NCI-H510A (cell line): ENCODE measurements at regions not wholly inside any gene's neighbourhood (a gene's known extent, or its start where the extent isn't known, plus 50 kb on each side); places are given as distances from the start of the nearest gene placed in this dataset.
"Not testable (repeated sequence)": the region's sequence is repeated elsewhere in the genome, so short reads cannot be mapped to it uniquely, and the experiment has no call there.

Experiments used
- DNase-seq: peaks from one replicate; lab custom pipeline; 2025; lab: John Stamatoyannopoulos, UW

DNA sequence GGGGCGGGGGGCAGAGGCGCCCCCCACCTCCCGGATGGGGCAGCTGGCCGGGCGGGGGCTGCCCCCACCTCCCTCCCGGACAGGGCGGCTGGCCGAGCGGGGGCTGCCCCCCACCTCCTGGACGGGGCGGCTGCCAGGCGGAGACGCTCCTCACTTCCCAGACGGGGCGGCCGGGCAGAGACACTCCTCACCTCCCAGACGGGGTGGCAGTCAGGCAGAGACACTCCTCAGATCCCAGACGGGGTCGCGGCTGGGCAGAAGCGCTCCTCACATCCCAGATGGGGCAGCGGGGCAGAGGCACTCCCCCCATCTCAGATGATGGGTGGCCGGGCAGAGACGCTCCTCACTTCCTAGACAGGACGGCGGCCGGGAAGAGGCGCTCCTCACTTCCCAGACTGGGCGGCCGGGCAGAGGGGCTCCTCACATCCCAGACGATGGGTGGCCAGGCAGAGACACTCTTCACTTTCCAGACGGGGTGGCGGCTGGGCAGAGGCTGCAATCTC lies 240.1 kb downstream of the NPIPA7 start:
- not testable (repeated sequence) for DNase-seq

DNA sequence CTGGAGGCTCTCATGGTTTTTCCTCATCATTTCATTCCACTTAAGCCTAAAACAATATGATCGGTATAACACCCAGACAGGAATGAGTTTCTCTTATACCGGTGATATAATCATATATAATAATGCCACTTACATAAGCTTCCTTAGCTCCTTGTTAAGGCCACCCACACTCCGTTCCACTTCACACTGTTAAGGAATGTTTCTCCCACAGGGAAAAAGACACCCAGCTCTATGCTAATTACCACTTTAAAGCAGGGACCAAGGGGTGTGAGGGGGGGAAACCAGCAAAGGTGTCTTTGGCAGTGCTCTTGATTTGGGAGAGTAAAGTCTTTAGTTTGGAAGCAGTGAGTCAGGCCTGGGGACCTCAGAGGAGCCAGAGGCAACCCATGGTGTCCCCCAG lies 245.4 kb downstream of the NPIPA7 start:
- not testable (repeated sequence) for DNase-seq

DNA sequence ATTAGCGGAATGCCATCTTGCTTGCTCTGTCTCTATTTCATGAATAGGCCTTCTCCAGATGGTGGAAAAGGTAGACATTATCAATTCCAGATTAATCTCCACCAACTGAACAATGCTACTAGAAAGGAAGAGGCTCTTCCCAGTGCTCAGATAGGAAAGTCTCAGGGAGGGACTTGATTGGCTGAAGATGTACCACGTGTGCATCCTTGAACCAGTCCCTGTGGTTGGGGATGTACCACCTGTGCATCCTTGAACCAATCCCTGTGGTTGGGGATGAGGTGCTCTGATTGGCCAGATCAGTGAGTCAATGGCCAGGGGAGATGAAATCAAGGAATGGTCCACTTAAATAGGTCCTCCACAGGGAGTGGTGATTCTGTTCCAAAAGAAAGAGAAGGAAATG lies 246.2 kb downstream of the NPIPA7 start:
- not testable (repeated sequence) for DNase-seq

DNA sequence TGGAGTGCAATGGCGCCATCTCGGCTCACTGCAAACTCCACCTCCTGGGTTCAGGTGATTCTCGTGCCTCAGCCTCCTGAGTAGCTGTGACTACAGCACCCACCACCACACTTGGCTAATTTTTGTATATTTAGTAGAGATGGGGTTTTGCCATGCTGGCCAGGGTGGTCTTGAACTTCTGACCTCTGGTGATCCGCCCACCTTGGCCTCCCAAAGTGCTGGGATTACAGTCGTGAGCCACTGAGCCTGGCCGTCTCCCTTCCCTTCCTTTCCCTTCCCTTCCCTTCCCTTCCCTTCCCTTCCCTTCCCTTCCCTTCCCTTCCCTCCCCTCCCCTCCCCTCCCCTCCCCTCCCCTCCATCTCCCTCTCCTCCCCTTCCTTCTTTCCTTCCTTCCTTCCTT lies 248.9 kb downstream of the NPIPA7 start:
- DNase-seq: not testable (repeated sequence)

DNA sequence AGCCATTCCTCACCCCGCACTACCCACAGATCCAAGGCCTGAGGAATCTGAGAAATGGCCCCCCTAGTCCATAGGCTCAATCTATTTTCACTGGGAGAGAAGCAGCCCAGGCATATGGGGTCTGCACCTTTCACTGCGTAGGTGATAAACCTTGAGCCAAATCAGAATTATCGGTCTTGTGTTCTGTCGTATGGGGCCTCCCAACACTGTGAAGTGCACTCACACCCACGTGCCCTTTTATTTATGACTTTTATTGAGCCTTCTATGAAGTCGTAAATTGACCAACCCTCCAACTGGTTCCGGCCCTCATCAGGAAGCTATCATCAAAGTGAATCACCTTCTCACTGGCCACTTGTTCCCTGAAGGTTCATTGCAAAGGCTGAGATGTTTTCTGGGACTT lies 259.3 kb downstream of the NPIPA7 start:
- not testable (repeated sequence) for DNase-seq

DNA sequence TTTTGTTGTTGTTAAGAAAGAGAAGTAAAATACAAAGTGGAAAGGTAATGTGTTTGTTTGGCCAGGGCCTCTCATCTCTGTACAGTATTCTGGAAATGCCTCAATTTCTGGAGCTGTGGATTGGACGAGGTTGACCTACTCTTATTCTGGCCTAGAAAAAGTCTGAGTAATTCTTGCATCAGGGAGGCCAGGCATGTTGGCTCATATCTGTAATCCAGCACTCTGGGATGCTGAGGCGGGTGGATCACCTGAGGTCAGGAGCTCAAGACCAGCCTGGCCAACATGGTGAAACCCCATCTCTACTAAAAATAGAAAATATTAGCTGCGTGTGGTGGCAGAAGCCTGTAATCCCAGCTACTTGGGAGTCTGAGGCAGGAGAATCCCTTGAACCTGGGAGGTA lies 259.8 kb downstream of the NPIPA7 start:
- DNase-seq: not testable (repeated sequence)

DNA sequence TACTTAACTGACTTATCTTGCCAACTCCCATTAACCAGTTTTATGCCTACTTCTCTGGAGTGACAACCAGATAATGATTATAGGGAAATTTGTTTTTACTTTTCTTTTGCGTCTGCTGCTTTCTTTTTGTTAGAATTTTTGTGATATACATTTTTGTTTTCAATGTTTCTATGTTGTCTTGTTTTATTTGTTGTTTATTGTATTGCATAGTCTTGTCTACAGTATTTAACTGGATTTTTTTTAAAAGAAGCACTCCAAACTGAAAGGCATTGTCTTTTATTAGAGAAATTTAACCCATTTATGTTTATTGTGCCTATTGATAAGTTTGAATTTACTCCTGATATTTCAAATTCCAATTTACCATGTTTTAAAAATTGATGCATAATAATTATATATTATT lies 264.9 kb downstream of the NPIPA7 start:
- not testable (repeated sequence) for DNase-seq

DNA sequence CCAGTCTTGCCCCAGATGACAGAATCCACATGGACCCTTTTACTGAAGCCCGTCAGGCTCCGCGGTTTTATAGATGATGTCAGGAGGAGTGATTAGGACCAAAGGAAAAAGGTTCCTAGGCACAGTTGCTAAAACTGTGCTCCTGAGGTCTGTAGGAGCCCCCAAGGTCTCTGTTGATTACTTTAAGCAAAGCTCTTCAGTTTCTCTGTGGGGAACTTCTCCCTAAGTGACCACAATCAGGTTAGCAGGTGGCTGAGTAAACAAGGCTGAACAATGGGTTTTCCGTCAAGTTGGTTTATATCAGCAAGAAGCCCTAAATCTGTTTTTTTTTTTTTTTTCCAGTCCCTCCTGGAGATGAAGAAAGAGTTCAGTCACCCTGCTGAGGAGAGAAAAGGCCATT lies 269.1 kb downstream of the NPIPA7 start:
- DNase-seq: not testable (repeated sequence)

DNA sequence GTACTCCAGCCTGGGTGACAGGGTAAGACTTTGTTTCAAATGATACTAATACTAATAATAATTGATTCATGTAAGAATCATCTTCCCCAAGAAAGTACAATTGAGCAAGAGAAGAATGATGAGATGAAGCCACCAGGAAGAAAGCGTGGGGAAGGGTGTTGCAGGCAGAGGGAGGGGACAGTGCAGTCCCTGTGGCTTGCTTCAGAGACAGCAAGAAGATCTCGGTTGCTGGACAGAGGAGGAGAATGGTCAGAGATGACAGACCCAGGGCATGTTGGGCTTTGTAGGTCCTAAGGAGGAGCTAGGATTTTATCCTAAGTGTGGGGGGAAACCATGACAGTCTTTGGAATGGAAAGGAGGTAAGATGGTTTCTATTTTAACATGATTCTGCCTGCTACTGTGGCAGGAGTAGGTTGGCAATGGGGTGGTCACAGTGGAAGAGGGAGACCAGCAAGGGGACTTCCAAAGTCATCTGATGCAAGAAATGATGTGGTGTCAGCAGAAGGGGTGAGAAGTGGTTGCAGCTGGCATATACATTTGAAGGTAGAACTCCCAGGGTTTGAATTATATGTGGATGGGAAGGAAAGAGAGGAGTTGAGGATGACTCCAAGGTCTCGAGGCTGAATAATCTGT lies 293.4 kb downstream of the NPIPA7 start:
- not testable (repeated sequence) for DNase-seq

DNA sequence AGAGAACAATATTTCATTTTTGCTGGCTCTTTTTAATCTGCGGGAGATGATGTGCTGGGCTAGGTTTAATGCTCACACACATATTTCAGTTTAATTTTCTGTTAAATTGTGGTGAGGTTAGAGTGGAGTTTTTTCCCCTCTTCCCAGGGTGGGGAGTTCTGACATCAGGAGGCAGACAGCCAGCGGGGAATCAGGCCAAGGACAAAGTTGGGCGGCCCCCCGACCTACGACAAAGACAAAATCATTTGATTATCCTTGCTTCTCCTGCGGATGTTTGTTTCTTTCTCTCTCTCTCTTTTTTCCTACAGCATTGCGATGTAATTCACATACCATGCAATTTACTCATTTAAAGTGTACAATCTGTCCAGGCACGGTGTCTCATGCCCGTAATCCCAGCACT lies 295.9 kb downstream of the NPIPA7 start:
- DNase-seq: not testable (repeated sequence)

DNA sequence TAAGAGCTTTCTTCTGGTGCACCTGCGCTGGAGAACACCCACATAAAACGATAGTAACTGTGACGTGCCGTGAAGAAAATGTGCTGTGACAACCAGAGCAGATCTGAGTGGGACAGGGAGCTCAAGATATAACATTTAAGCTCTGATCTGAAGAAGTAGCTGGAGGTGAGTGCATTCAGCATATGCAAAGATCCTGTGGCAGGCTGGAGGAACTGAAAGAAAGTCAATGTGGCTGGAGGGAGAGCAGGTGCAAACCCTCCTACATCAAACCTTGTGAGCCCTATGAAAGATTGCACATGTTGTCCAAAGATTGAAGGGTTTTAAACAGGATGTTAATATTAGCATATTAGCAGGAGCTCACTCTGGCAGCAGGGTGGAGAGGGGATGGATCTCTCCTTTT lies 342.9 kb downstream of the NPIPA7 start:
- not testable (repeated sequence) for DNase-seq

DNA sequence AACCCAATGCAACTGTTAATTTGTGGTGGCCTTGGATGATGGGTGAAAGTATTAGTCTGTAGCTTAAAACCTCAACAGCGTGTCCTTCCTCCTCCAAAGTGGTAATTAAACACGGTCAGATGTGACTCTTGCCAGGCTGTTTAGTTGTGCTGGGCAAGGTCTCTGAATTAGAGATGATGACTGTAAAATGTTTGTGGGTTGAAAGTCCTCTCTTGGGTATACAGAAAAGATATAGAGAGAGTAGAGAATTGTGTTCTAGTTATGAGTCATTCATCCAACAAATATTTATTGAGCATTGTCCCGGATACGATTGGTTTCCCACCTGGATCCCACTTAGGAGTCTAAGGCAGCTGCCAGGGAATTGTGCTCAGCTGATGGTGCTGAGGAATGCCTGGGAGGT lies 343.7 kb downstream of the NPIPA7 start:
- not testable (repeated sequence) for DNase-seq

DNA sequence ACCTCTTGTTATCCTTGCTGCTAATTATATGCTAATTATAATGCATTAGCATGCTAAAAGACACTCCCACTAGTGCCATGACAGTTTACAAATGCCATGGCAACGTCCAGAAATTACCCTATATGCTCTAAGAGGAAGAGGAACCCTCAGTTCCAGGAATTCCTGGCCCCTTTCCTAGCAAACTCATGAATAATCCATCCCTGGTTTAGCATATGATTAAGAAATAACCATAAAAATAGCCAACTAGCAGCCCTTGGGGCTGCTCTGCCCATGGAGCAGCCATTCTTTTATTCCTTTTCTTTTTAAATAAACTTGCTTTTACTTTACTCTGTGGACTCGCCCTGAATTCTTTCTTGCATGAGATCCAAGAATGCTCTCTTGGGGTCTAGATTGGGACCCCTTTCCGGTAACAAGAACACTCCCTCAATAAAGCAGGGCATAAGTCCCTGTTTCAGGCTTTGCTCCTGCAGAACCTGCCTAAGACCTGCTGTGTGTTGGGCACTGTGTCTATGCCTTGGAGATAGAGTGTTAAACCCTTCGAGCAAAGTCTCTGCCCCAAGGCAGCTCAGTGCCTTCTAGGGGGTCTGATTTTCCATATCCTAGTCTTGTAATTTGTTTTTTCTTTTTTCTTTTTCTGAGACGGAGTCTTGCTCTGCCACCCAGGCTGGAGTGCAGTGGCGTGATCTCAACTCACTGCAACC lies 345.0 kb downstream of the NPIPA7 start:
- DNase-seq: not testable (repeated sequence)

DNA sequence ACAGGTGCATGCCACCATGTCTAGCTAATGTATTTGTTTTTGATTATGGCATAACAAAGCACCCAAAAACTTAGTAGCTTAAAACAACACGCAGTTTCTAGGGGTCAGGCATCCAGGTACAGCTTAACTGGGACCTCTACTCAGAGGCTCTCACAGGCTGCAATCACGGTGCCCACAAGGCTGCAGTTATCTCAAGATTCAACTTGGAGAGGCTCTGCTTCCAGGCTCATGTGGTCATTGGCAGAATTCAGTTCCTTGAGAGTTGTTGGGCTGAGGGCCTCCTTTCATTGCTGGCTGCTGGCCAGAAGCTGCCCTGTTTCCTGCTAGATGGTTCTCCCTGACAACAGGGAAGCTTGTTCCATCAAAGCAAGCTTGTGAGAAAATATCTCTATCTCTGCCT lies 348.1 kb downstream of the NPIPA7 start:
- not testable (repeated sequence) for DNase-seq

DNA sequence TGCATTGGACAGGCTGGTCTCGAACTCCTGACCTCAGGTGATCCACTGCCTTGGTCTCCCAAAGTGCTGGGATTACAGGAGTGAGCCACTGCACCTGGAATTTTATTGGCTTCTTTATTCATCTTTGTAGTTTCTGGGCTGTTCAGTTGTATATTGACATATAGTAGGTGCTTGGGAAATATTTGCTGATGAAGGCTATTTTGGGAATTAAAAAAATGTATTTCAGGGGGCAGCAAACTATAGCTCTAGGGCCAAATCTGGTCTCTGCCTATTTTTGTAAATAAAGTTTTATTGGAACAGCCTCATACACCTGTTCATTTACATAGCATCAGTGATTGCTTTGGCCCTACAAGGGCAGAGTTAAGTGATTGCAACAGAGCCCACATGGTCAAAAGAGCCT lies 363.6 kb downstream of the NPIPA7 start:
- not testable (repeated sequence) for DNase-seq

DNA sequence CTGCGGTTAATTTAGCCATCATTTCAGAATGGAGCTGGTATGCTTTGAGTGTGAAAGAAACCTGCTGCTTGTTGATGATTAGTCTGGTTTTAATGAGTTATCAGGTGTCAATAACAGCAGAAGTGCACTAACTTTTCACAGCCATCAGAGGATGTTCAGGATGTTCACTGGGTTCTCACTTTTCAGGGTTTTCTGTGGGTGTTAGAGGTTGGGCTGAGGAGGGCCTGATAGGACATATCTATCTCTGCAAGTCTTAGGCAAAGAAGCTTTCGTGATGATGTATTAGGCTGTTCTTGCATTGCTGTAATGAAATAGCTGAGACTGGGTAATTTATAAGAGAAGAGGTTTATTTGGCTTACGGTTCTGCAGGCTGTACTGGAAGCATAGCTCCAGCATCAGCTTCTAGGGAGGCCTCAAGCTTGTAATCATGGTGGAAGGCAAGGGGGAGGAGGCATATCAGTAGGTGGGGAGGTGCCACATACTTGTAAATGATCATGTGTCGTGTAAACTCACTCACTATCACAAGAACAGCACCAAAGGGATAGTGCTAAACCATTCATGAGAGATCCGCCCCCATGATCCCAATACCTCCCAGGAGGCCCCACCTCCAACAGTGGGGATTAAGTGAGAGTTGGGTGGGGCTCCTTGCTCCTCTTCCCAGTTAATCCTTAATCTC lies 376.2 kb downstream of the NPIPA7 start:
- not testable (repeated sequence) for DNase-seq

DNA sequence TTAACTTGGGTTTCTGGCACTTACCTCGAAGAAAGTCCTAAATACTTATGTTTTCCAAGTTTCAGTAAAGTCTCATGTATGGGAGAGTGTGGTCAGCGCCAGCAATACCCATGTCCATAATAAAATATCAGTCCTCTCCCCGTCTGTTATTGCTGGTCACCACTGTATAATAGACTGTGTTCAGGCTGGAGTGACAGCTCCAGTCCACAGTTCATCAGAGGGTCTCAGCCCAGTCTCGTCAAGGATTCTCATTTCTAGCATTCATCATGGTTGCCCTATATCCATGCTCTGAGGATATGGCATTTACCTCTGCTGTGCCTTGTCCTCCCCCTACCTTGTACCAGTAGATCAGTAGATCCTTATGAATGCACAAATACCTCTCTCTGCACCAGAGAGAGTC lies 384.5 kb downstream of the NPIPA7 start:
- no peak for DNase-seq

DNA sequence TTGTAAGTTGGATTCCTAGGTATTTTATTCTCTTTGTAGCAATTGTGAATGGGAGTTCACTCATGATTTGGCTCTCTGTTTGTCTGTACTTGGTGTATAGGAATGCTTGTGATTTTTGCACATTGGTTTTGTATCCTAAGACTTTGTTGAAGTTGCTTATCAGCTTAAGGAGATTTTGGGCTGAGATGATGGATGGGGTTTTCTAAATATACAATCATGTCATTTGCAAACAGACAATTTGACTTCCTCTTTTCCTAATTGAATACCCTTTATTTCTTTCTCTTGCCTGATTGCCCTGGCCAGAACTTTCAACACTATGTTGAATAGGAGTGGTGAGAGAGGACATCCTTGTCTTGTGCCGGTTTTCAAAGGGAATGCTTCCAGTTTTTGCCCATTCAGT lies 391.8 kb downstream of the NPIPA7 start:
- not testable (repeated sequence) for DNase-seq

DNA sequence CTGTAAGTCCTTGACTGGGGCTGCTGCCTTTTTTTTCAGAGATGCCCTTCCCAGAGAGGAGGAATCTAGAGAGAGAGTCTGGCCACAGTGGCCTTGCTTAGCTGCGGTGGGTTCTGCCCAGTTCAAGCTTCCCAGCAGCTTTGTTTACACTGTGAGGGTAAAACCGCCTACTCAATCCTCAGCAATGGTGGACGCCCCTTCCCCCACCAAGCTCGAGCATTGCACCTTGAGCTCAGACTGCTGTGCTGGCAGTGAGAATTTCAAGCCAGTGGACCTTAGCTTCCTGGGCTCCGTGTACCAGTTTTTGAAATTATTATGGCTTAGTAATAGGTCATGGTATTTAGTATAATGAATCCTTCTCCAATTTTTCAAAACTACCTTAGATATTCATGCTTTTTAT lies 395.4 kb downstream of the NPIPA7 start:
- peak; percentile 10 for DNase-seq

DNA sequence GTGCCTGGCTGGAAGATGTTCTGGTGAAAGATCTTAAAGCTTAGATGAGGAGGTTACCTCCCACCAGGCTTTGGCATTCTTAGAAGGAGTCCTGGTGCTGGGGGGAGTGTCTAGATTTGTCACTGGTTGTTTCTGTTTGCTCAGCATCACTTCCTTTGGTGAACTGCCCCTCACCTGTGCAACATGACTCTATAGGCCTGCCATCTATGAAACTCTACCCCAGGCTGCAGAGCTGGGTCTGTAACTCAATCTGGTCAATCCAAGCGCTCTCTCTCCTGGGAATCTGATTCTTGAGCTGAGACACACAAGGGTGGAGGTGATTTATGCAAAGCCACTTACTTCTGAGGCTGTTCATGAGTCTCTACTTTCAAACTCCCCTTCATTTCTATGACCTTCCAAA lies 399.4 kb downstream of the NPIPA7 start:
- DNase-seq: peak; percentile 50

DNA sequence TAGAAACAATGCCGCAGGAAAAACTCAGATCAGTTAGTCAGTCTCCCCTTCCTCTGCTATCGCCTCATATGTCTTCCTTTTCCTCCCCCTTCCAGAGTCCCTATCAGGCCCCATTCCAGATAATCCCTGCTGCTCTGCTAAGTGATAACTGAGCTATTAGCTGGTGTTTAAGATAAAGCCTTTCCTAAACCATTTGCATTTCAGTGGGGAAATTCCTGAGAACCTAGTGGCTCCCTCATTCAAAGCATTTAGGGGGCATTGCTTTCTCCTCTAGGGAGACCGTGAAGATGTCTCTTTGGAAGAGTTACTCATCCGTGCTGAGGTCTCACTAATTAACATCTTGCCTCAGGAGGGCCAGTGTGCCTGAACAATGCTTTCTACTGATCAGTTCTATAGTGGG lies 401.6 kb downstream of the NPIPA7 start:
- no peak for DNase-seq

DNA sequence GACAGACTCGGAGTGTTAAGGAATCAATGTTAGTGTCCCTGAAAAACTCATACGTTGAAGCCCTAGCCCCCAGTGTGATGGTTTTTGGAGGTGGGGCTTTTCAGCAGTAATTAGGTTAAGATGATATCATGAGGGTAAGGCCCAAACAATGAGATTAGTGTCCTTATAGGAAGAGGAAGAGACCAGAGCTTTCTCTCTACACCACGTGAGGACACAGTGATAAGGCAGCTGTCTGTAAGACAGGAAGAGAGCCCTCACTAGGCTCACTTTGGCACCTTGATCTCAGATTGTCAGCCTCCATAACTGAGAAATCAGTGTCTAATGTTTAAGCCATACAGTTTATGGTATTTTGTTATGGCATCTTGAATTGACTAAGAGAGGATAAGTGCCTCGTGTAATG lies 403.2 kb downstream of the NPIPA7 start:
- DNase-seq: no peak

DNA sequence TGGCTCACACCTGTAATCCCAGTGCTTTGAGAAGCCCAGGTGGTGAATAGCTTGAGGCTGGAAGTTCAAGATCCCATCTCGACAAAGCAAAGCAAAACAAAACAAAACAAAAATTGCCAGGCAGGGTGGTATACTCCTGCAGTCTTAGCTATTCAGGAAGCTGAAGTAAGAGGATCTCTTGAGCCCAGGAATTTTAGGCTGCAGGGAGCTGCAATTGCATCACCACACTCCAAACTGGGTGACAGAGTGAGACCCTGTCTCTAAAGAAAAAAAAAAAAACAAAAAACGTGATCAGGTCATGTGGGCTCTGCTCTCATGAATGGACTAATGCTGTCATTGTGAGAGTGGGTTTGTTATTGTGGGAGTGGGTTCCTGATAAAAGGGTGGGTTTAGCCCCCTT lies 409.1 kb downstream of the NPIPA7 start:
- no peak for DNase-seq
